RPMI8226 (cell line): ENCODE measurements at regions not wholly inside any gene's neighbourhood (a gene's known extent, or its start where the extent isn't known, plus 50 kb on each side); places are given as distances from the start of the nearest gene placed in this dataset.

Experiments used
- DNase-seq: peaks from one replicate; pipeline ENCODE4 v3.0.0-alpha.2; 2015

- no peak for DNase-seq
Measured at GRCh38 chr22:48548391-48548790, 1279.3 kb downstream of the BRD1 start.

GRCh38 chr22:48547971-48548370 is 1279.7 kb downstream of the BRD1 start:
- no peak for DNase-seq

GRCh38 chr22:48546653-48547424 is 1280.8 kb downstream of the BRD1 start:
- DNase-seq = no peak

GRCh38 chr22:48545987-48546386 is 1281.7 kb downstream of the BRD1 start:
- no peak for DNase-seq

GRCh38 chr22:48541401-48542098 is 1286.1 kb downstream of the BRD1 start:
- no peak for DNase-seq

GRCh38 chr22:48539261-48539660 is 1288.4 kb downstream of the BRD1 start:
- no peak for DNase-seq

- DNase-seq = no peak
Measured at GRCh38 chr22:48538291-48538820, 1289.3 kb downstream of the BRD1 start.

- DNase-seq = no peak
Measured at GRCh38 chr22:48537343-48537680, 1290.4 kb downstream of the BRD1 start.

GRCh38 chr22:48536541-48537342 is 1290.9 kb downstream of the BRD1 start:
- DNase-seq = no peak

- DNase-seq = no peak
Measured at GRCh38 chr22:48535868-48536540, 1291.7 kb downstream of the BRD1 start.

- DNase-seq = no peak
Measured at GRCh38 chr22:48534395-48534958, 1293.2 kb downstream of the BRD1 start.

GRCh38 chr22:48532986-48533385 is 1294.7 kb downstream of the BRD1 start:
- DNase-seq = no peak

- peak; percentile 20 for DNase-seq
Measured at GRCh38 chr22:48531761-48532435, 1295.8 kb downstream of the BRD1 start.

GRCh38 chr22:48531108-48531507 is 1296.6 kb downstream of the BRD1 start:
- DNase-seq = peak; percentile 21

- DNase-seq = no peak
Measured at GRCh38 chr22:48530666-48531065, 1297.0 kb downstream of the BRD1 start.

GRCh38 chr22:48528221-48528915 is 1299.3 kb downstream of the BRD1 start:
- no peak for DNase-seq

GRCh38 chr22:48523761-48524160 is 1303.9 kb downstream of the BRD1 start:
- no peak for DNase-seq

GRCh38 chr22:48523091-48523490 is 1304.6 kb downstream of the BRD1 start:
- no peak for DNase-seq

GRCh38 chr22:48522271-48522670 is 1305.4 kb downstream of the BRD1 start:
- DNase-seq = no peak

- peak; percentile 21 for DNase-seq
Measured at GRCh38 chr22:48520884-48521588, 1306.6 kb downstream of the BRD1 start.

- DNase-seq = no peak
Measured at GRCh38 chr22:48520207-48520606, 1307.5 kb downstream of the BRD1 start.
